ENCODE measurements at regions not wholly inside any gene's neighbourhood (a gene's known extent, or its start where the extent isn't known, plus 50 kb on each side); places are given as distances from the start of the nearest gene placed in this dataset.

DNA sequence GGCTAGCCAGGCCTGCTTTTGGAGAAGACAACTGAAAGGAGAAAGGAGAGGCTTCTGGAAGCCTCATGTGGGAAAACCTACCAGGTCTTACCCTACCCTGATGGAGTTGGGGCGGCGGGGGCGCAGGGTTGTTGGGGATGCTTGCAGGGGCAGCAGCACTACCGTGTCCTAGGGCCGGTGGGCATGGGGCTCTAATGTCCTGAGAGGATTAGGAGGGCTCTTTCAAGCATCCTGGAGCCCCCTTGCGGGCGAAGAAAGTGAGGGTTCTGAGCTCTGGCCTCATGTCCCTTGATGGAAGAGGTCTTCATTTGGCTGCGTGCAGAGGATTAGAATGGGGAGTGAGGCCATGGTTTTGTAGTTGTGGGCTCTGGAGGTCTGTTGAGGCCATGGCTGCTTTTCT lies 86.9 kb upstream of the PITX1 start:
- DNase-seq (ENCODE audit: low read depth in 2 of 2): no peak

DNA sequence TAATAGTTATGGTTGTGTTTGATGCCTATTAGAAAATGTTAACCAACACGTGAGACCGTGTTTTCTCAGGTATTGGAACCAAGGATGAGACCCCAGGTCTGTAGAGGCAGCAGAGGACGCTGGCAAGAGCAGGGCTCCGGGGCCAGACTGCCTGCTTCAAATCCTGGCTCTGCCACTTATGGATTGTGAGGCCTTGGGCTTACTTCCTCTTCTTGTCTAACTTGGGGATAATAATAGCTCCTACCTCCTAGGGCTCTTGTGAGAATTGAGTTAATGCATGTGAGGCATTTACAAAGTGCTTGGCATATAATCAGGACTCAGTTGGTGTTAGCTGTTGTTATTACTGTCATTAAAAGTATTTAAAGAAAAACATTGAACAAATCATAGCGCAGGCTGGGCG lies 85.5 kb upstream of the PITX1 start:
- no peak for DNase-seq (ENCODE audit: low read depth in 2 of 2)

DNA sequence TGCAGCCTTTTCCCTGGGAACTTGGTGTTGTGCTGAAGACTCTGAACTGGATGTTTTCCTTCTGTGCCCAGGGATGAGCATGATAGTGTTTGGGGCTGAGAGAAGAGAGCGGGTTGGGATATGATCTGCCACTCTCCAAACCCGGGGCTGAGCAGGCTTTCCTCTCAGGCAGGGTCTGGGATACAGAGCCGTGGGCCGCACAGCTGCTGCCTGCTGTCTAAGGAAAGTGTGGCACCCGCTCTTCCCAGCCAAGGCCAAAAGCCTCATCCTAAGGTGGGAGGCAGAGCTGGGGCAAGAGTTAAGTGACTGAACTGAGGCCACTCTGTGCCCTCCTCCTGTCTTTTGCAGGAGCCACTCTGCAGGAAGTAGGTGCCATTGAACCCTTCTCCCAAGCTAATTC lies 83.6 kb upstream of the PITX1 start:
- no peak for DNase-seq (ENCODE audit: low read depth in 2 of 2)

DNA sequence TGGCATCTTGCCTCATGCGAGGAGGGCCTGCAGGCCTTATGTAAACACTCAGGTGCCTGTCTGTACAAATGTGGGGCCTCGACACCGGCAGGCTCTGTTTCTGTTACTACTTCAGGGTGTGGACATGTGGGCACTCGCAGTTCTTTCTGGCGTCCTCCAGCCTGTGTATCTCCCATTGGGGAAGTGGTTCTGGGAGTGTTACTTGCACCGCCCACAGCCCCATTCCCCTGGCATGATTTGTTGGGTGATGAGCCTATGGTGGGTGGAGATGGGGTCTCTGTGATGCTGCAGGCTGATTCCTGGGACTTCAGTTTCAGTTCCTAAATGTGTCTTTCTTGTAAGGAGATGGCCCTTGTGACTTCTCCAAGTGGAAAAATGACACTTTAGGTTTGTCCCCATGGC lies 82.1 kb upstream of the PITX1 start:
- no peak for DNase-seq (ENCODE audit: low read depth in 2 of 2)

DNA sequence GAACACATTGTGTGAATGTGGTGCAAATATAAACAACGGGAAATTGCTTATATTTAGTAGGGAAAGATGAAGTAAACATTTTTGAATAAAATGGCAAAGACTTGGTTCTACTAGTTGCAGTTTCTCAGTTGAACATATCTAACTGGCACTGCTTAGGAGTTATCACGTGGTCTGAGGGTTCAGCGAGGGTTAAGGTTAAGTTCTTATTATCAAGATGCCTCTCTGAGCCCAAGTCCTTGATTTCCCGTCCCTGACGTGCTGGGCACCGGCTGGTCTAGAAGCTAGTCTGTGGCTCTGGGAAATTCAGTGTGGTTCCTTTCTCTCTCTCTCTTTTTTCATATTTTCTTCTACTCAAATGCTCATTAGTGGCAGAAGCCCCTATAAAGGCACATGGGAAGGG lies 81.6 kb upstream of the PITX1 start:
- no peak for DNase-seq (ENCODE audit: low read depth in 2 of 2)

DNA sequence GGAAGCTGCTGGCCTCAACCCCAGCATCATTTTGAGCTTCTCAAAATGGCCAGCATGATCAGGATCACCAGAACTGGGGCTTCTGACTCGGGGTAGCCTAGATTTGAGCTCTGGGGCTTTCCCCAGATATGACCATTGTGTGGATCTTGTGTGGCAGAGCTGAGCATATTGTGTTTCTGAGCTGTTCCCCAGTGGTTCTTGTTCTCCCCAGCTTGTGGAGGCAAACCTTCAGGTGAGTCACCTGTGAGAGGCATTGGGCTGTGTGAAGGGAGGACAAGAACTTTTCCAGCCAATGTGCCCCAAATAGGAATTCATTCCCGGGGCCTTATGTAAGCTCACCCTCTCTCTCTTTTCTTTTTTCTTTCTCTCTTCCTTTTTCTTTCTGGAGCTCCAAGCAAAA lies 80.7 kb upstream of the PITX1 start:
- no peak for DNase-seq (ENCODE audit: low read depth in 2 of 2)

DNA sequence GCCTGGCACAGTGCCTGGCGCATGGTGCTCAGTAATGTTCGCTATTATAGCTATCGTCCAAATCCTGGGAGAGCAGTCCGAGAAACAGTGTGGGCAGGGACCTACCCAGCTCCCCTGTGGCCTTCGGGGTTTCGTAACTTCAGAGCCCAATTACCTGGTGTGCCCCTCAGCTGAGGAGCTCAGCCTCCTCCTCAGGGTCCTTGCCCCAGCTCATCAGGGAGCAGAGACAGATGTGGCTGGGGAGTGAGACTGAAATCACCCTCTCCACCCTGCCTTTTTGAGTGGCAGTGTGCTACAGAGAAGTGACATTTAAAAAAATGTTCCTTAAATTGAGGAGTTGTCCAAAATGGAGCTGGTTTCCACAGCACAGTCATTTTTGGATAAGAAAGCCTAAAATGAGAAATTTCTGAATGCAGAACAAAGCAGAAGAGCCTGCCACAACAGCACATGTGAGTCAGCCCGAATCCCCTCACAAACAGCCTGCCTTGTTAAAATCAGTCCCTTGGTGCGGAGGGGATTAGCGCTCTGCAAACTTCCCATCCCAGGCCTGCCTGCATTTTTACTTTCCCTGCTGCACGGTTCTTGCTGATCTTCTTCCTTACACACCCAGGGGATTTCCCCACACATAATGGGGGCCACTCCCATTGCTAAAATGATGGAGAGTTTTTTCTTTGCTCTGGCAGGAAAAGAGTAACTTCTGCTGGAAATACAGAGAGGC lies 78.1 kb upstream of the PITX1 start:
- no peak for DNase-seq (ENCODE audit: low read depth in 2 of 2)

DNA sequence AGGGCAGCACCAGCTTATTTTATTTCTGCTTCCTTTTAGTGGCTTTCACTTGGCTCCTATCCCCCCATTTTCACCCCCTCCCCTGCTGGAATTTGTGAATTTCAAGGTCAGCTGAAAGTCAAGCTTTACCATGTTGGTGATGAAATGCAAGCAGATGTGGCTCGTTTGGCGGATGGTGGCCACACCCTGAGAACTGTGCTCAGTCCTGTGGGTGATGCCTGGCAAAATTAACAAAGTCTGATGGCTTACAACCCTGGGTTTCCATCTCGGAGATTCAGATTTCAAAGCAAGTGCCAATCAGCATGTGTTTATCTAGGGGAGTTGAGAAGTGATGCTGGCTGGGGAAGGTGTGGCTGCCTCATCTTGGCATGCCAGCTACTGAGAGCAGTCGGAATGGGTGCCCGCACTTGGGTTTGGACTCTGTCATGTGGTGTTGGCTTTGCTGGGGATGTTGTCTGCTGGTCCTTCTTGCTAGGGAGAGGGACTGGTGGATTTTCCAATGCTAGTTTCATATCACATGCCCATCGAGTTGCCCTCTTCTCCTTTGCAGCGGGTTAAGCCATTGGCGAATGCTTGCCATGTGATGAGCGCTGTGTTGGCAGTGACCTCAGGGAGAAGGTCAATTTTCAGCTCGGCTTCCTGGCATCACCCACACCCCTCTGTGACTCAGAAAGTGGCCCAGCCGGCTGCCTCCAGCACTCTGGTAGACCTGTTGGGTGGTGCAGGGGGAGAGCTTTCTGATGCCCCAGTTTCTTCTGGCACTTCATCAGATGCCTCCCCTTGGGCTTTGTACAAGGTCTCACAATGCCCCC lies 77.0 kb upstream of the PITX1 start:
- DNase-seq (ENCODE audit: low read depth in 2 of 2): no peak

DNA sequence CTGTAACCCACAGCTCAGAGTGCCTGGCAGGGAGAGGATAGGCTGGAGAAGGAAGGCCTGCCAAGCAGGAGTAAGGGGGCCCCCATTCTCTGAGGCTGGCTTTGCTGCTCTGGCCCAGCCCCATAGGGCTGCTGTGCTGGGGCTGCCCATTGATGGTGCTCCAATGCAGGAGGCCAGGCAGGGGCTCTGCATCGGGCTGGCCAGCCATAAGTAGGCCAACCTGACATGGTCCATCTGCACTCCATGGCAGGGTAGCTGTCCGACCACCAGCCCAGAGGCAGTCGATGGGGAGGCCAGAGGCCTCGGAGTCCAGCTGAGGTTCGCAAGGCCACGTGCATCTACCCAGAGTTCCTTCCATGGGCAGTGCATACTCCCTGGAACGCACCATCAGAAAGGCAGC lies 75.0 kb upstream of the PITX1 start:
- no peak for DNase-seq (ENCODE audit: low read depth in 2 of 2)

DNA sequence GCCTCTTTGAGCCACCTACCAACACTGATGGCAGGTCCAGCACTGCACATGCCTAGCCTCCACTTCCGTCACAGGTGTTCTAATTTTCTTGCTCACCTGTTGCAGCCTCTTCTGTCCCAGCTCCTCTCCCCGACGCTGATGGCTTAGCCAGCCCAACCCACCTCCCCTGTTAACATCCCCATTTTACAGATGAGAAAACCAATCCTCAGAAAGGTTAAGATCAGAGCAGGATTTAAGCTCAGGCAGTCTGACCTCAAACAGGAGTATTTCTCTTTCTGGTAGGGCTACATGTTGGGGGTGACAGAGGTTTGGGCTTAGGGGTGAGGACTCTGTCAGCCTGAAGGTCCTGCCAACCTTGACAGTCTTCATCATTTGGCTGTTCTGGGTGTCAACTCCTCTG lies 74.5 kb upstream of the PITX1 start:
- no peak for DNase-seq (ENCODE audit: low read depth in 2 of 2)

DNA sequence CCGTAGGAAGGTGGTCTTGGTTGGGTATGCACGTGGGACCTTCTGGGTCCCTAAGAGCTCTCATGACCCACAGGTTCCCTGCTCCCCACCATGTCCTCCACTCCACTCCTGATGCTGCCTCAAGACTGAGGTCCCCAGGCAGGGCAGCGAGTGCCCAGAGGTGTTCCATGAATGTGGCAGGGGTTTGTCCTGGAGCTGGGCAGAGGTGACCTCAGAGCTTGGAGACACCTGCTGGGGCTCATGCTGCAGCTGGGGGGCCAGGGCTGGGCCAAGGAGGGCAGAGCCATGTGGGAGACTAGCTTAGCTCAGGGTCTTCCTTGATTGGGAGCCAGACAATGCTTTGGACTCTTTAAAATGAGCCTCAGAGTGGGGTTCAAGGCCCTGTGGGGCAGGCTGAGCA lies 74.0 kb upstream of the PITX1 start:
- no peak for DNase-seq (ENCODE audit: low read depth in 2 of 2)

DNA sequence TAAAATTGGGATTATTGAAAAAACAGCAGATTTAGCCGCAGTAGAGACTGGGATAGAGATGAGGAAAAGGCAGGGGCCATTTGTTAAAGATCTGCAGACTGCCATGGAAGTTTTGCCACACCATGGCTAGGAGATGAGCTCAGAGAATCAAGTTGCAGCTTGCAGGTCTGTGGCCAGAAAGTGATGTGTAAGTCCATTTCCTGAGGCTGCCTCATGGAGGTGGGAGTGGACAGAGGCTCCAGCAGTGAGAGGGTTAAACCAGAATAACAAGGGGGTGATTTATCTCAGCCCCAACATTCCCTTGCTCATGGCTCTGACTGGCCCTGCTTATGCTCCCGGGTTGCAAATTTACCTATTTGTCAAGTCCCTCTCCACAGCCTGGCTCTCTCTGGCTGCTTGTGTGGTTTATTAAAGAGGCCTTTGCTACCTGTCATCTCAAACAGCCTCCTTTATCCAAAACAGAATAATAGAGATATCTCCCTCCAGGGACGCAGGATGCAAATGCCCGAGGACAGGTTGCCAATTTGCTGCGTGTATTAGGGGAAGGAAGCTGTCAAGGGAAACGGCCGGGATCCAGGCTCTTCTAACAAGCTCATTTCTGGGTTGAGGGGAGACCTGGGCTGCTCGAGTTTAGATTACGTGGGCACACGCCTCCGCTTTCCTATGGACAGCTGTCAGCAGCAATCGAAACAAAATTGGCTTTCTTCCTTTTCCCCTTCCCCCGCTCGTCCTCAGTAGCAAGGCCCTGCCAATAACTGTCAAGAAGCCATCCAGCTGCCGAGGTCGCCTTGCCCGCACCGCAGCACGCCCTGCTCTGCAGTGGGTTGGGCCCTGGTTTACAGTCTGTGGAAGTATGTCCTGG lies 72.8 kb upstream of the PITX1 start:
- no peak for DNase-seq (ENCODE audit: low read depth in 2 of 2)

DNA sequence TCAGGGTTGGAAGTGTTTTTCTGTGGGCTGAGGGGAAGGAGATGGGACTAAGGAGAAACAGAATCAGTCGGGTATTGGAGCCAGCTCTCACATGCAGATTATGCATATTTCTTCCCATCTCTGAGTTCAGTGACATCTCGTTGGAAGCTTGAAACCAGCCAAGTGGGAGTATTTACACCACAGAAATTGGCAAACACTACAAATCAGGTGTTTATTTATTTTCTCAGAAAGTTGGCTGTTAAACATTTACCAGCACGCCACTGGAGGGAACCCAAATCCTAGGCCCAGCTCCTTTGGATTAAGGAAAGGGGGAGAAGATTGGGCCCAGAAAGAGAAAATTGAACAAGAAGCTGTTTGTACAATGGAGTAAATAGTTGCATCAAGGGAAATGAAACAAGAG lies 72.1 kb upstream of the PITX1 start:
- no peak for DNase-seq (ENCODE audit: low read depth in 2 of 2)

DNA sequence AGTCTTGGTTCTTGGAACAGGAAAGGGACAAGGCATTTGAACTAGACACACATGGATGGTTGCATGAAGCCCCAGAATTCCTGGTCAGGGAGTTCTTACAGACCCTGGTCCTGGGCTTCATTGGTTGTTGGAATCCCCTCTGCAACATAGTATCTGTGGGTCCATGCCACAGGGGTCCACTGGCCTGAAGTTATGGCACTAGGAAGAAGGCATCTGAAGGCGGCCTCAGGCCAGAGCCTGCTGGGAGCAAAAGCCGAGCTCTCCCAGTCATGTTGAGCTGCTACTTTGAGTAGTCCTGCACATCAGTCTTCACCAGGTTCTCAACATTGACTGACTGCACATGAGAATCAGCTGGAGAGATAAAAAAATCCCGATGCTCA lies 71.1 kb upstream of the PITX1 start:
- no peak for DNase-seq (ENCODE audit: low read depth in 2 of 2)

DNA sequence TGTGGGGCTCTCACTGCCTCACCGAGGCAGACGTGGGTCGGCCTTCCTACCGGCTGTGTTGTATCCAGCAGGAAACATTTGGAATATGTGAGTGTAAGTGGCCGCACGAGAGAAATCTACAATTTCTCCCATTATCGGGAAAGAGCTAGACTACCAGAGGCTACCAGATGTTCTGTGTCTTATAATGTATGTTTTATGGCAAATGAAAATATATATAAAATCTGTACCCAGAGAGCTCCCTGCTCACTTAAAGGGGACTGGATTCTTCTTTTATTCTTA lies 69.5 kb upstream of the PITX1 start:
- DNase-seq (ENCODE audit: low read depth in 2 of 2): no peak

DNA sequence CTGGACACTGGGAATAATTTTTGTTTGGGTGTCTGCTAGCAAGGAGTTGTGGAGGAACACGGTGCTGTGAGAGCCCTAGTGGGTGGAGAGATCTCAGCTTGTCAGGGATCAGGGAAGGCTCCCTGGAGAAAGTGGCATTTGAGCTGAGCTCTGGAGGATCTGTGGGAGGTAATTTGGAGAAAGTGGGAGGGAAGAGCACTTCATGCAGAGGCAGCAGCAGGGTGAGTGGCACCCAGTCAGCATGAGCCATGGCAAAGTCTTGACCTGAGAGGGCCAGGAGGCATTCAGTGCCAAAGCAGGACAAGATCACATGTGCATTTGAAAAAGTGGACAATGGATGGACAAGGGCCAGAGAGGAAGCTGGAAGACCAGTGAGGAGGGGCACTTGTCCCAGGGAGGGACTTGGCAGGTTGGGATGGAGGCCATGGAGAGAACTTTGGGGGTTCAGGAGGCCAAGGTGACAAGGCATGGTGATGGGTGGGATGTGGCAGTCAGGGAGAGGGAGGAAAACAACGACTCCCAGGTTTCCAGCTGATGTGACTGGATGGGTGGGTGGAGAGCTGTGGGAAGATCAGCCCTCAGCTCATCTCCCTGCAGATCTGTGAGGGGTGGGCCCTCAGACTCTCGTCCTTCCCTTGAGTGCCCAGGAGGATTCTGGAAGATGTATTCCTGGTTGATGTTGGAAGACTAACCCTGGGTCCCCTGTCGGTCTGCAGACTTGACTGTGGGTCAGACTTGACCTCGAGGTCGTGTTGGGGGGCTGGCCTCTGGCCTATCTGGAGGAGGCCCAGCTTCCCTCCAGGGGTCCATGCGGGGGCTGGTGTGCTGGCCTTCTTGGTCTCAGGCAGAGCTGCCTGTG lies 68.9 kb upstream of the PITX1 start:
- DNase-seq (ENCODE audit: low read depth in 2 of 2): no peak

DNA sequence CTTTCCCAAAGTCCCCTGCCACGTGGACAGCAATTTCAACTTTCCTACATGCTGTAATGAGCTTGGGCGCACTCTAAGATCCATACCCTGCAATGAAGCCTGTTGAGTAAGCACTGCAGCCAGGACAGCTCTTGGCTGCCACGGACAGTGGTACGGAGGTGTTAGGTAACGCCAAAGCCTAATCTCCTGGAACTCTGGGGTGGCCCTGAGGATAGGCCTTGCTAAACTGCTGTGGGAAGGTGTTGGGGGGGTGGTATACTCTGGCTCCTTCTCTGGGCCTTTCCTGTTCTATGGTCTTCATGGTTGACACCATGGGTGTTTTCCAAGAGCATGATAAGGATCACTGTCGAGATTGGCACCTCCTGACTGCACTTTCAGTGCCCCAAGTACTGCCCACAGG lies 66.4 kb upstream of the PITX1 start:
- no peak for DNase-seq (ENCODE audit: low read depth in 2 of 2)

DNA sequence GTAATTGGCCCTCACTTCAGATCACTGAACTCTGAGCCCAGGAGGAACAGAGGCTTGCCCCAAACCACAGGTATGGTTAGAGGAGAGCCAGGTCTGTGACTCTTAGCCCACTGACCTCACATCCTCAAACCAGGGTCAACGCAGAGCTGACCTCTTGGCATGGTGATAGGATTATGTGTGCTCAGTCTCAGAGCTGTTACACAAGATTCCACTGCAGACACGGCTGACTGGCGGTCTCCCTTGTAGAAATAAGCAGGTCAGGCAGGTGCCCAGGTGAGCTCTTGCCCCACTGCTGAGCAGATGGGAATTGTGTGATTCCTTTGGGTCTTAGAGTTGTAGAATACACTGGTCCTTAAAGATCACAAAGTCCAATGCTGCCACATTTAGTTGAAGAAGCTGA lies 66.0 kb upstream of the PITX1 start:
- DNase-seq (ENCODE audit: low read depth in 2 of 2): no peak

DNA sequence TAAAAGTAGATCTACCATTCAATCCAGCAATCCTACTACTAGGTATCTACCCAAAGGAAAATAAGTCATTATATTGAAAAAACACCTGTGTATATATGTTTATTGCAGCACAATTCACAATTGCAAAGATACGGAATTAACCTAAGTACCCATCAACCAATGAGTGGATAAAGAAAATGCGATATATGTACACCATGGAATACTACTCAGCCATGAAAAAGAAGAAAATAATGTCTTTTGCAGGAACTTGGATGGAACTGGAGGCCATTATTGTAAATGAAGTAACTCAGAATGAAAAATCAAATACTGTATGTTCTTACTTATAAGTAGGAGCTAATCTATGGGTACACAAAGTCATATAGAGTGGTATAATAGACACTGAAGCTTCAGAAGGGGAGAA lies 63.4 kb upstream of the PITX1 start:
- DNase-seq (ENCODE audit: low read depth in 2 of 2): no peak

DNA sequence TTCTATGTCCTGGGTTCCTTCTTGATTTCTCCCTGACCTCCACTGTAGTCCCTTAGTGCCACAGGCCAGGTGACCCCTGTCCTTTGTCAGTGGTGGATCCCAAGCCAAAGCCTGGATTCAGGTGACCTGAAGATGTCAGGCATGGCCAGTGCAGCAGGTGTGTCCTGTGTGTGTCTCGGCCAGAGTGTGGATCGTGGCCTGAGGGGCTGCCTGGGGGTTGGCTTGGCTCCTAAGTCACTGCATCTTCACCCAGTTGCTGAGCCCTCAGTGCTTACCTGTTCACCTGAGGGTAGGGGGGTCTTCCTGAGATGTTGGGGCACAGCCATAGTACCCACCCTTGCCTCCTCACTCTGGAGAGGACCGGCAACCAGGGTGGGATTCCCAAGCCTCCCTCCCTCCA lies 61.8 kb upstream of the PITX1 start:
- DNase-seq (ENCODE audit: low read depth in 2 of 2): no peak

DNA sequence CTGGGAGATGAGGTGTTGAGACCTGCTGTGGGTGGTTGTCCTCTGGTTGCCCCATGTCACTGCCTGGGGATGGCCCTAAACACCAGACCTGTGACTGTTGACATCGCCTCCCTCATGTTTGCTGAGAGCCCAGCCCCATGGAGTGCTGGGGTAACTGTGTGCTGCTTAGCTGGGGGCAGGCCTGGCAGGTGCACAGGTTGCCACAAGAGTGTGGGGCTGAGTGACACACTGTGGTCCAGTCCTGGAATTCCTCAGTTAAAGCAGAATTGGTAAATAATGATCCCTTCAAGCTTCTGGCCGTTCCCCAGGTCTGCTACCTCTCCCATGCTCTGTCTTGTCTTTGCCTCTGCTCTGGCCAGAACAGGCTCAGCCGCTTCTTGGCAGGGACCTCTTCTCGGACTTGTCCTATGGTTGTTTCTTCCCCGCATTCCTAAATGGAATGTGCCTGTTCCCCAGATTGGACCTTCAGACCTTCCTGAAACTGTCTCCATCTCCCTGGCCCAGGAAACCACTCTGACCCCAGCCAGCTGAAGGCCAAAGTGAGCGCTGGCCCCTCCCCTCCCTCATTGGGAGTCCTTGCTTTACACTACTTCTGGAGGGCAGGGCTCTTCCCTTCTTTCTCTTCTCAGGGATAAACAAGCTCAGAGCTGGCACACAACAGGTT lies 61.2 kb upstream of the PITX1 start:
- DNase-seq (ENCODE audit: low read depth in 2 of 2): no peak
